SU-DHL-6 (cell line): ENCODE measurements at regions not wholly inside any gene's neighbourhood (a gene's known extent, or its start where the extent isn't known, plus 50 kb on each side); places are given as distances from the start of the nearest gene placed in this dataset.

ENCODE experiments used
- H2AFZ ChIP-seq: fragments of 200-600 bp; sonication (generic); 2 replicates; pipeline ENCODE4 v1.6.1; 2014; ENCODE audit warnings: low read depth, mild to moderate bottlenecking, moderate library complexity, mixed read lengths, antibody characterized with exemption, low read length; ENCODE audit not compliant: severe bottlenecking
- H3F3A ChIP-seq: fragments of 200-600 bp; shearing (Covaris generic); 2 replicates; pipeline ENCODE4 v1.6.0; 2016; ENCODE audit warnings: antibody characterized with exemption, mild to moderate bottlenecking; ENCODE audit not compliant: insufficient read depth
- H3K27ac ChIP-seq: fragments of 200-600 bp; sonication (generic); 2 replicates; pipeline ENCODE4 v1.5.1; 2016; ENCODE audit warnings: low read depth, mild to moderate bottlenecking, low read length, moderate library complexity, mixed read lengths
- H3K27me3 ChIP-seq: fragments of 200-600 bp; sonication (generic), shearing (Covaris generic); 2 replicates; pipeline ENCODE4 v1.6.0; 2014; ENCODE audit warnings: mild to moderate bottlenecking, low read length
- H3K36me3 ChIP-seq: fragments of 200-600 bp; sonication (generic); 2 replicates; pipeline ENCODE4 v1.6.1; 2014; ENCODE audit warnings: mild to moderate bottlenecking, low read length, mixed read lengths
- H3K4me2 ChIP-seq: fragments of 300-600, 200-600 bp; shearing (Covaris generic), sonication (generic); 2 replicates; pipeline ENCODE4 v1.6.0; 2014; ENCODE audit warnings: low read length, low read depth, mild to moderate bottlenecking; ENCODE audit not compliant: poor library complexity, severe bottlenecking
- H3K4me3 ChIP-seq: fragments of 200-600 bp; sonication (generic); 2 replicates; pipeline ENCODE4 v1.5.1; 2014; ENCODE audit warnings: antibody characterized with exemption, low read length, mild to moderate bottlenecking, mixed read lengths; ENCODE audit not compliant: insufficient read depth, poor library complexity, severe bottlenecking
- H3K79me2 ChIP-seq: fragments of 200-600 bp; sonication (generic); 2 replicates; pipeline ENCODE4 v1.6.1; 2014; ENCODE audit warnings: mild to moderate bottlenecking, low read length, moderate library complexity; ENCODE audit not compliant: insufficient read depth
- H3K9ac ChIP-seq: fragments of 200-600 bp; sonication (generic); 2 replicates; pipeline ENCODE4 v1.7.0; 2014; ENCODE audit warnings: mild to moderate bottlenecking, low read length
- H3K9me2 ChIP-seq: fragments of 200-600 bp; sonication (generic); replicated peaks from 2 replicates; pipeline ENCODE4 v1.6.1; 2014; ENCODE audit warnings: low read length; ENCODE audit not compliant: insufficient read depth
- H3K9me3 ChIP-seq: fragments of 200-600 bp; sonication (generic); 2 replicates; pipeline ENCODE4 v1.6.1; 2014; ENCODE audit warnings: low read length, mixed read lengths; ENCODE audit not compliant: insufficient read depth
- H4K20me1 ChIP-seq: fragments of 200-600 bp; sonication (generic); 2 replicates; pipeline ENCODE4 v1.6.1; 2014; ENCODE audit warnings: low read depth, mild to moderate bottlenecking, antibody characterized with exemption, low read length, moderate library complexity, mixed read lengths
- CTCF ChIP-seq: fragments of 200-600 bp; sonication (generic); IDR thresholded peaks from one replicate; pipeline ENCODE4 v1.5.1; 2017; ENCODE audit warnings: antibody characterized with exemption, mild to moderate bottlenecking, low read length, moderate library complexity; ENCODE audit not compliant: insufficient read depth, poor library complexity, severe bottlenecking
- EZH2phosphoT487 ChIP-seq: fragments of 200-600 bp; sonication (generic), shearing (Covaris generic); conservative IDR thresholded peaks from 2 replicates; pipeline ENCODE4 v1.6.1; 2018; ENCODE audit warnings: mild to moderate bottlenecking, antibody characterized with exemption, low read length, moderate library complexity, mixed read lengths

- TF ChIP-seq EZH2phosphoT487 (no peak), CTCF (no peak)
- no peaks in the 10 kb centered on the region for H3K27me3 ChIP-seq
- H3K4me3 ChIP-seq: no peak overlapping the region
- no peaks in the 10 kb centered on the region for H3K9me3 ChIP-seq
- no peak overlapping the region for H2AFZ ChIP-seq
- H3K79me2 ChIP-seq: no peaks in the 10 kb centered on the region
- H3K9me2 ChIP-seq: no peaks in the 10 kb centered on the region
- no peak overlapping the region for H3K27ac ChIP-seq
- no peaks in the 10 kb centered on the region for H3F3A ChIP-seq
- H3K9ac ChIP-seq: no peak overlapping the region
- no peaks in the 10 kb centered on the region for H4K20me1 ChIP-seq
- H3K36me3 ChIP-seq: no peaks in the 10 kb centered on the region
- H3K4me2 ChIP-seq: no peak overlapping the region
Measured at GRCh38 chrX:109862433-109862832, 129.4 kb upstream of the ACSL4 start.

- TF ChIP-seq EZH2phosphoT487: no peak
- TF ChIP-seq CTCF: no peak
- H3F3A ChIP-seq: no peaks in the 10 kb centered on the region
- H3K36me3 ChIP-seq: no peaks in the 10 kb centered on the region
- no peak overlapping the region for H3K9ac ChIP-seq
- H3K4me3 ChIP-seq: no peak overlapping the region
- no peak overlapping the region for H3K4me2 ChIP-seq
- H4K20me1 ChIP-seq: no peaks in the 10 kb centered on the region
- no peaks in the 10 kb centered on the region for H3K9me2 ChIP-seq
- H3K27me3 ChIP-seq: no peaks in the 10 kb centered on the region
- H3K27ac ChIP-seq: no peak overlapping the region
- no peaks in the 10 kb centered on the region for H3K79me2 ChIP-seq
- H2AFZ ChIP-seq: no peak overlapping the region
- H3K9me3 ChIP-seq: no peaks in the 10 kb centered on the region
Measured at GRCh38 chrX:109863811-109864210, 130.8 kb upstream of the ACSL4 start.

GRCh38 chrX:109871121-109871888, 131.6 kb upstream of the TMEM164 start:
- H3K4me3 ChIP-seq: no peak overlapping the region
- H3K9ac ChIP-seq: no peak overlapping the region
- H3K4me2 ChIP-seq: no peak overlapping the region
- H3K79me2 ChIP-seq: no peaks in the 10 kb centered on the region
- no peak for TF ChIP-seq EZH2phosphoT487
- TF ChIP-seq CTCF: no peak
- no peak overlapping the region for H3K27ac ChIP-seq
- H3K27me3 ChIP-seq: no peaks in the 10 kb centered on the region
- H4K20me1 ChIP-seq: no peaks in the 10 kb centered on the region
- no peaks in the 10 kb centered on the region for H3F3A ChIP-seq
- H3K9me3 ChIP-seq: no peaks in the 10 kb centered on the region
- no peak overlapping the region for H2AFZ ChIP-seq
- no peaks in the 10 kb centered on the region for H3K36me3 ChIP-seq
- no peaks in the 10 kb centered on the region for H3K9me2 ChIP-seq
